ENCODE measurements at regions not wholly inside any gene's neighbourhood (a gene's known extent, or its start where the extent isn't known, plus 50 kb on each side); places are given as distances from the start of the nearest gene placed in this dataset.

DNA sequence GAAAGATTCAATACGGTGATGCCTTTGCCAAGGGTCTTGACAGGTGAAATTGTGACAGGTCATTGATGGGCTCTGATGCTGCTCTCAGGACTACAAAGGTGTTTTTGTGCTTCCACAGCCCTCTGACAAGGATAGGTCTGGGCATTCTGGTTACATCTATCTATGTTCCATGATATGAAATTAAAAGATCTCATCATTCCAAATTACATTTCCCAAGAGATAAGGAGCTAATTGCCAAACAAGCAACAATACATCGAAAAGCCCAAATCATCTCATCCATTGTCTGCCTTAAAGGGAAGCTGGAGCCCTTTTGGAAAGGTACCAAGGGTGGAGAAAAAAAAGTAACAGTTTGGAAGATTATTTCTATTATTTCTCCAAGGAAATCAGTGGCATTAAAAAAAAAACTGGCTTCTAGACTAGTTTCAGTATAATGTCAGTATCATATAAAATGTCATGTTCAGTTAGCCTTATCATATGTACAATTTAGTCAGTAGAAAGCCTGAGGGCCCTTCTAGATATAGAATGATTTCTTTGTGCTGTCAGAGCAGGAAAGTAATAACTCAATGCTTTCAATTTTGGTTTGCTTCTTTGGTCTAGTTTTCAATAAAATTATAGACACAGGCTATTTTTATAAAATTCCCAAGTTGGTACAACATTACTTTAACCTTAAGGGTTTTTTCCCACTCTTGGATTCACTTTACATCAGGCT, 224.5 kb upstream of the GPRIN3 start:
- intact Hi-C loops (cut with DNase I) = no loop called here
- TF ChIP-seq EP300 (IDR thresholded peaks at IDR 0.05) (no peak), POLR2A (IDR thresholded peaks at IDR 0.05) (no peak)
- TF ChIP-seq, protein P1, sequence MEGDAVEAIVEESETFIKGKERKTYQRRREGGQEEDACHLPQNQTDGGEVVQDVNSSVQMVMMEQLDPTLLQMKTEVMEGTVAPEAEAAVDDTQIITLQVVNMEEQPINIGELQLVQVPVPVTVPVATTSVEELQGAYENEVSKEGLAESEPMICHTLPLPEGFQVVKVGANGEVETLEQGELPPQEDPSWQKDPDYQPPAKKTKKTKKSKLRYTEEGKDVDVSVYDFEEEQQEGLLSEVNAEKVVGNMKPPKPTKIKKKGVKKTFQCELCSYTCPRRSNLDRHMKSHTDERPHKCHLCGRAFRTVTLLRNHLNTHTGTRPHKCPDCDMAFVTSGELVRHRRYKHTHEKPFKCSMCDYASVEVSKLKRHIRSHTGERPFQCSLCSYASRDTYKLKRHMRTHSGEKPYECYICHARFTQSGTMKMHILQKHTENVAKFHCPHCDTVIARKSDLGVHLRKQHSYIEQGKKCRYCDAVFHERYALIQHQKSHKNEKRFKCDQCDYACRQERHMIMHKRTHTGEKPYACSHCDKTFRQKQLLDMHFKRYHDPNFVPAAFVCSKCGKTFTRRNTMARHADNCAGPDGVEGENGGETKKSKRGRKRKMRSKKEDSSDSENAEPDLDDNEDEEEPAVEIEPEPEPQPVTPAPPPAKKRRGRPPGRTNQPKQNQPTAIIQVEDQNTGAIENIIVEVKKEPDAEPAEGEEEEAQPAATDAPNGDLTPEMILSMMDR (IDR thresholded peaks at IDR 0.05) = no peak
- Histone ChIP-seq H3K36me3 (no peaks in the 10 kb centered on the region), H3K27me3 (no peaks in the 10 kb centered on the region), H3K4me3 (no peak overlapping the region), H3K9me3 (no peaks in the 10 kb centered on the region), H3K27ac (no peak overlapping the region), H3K4me1 (ENCODE audit: insufficient read depth) (no peaks in the 10 kb centered on the region)
- WGBS, 3 donors = 66 to 75% (median 74%) methylated on average over 2 of the region's 2 CpGs
- DNase-seq = no peak

DNA sequence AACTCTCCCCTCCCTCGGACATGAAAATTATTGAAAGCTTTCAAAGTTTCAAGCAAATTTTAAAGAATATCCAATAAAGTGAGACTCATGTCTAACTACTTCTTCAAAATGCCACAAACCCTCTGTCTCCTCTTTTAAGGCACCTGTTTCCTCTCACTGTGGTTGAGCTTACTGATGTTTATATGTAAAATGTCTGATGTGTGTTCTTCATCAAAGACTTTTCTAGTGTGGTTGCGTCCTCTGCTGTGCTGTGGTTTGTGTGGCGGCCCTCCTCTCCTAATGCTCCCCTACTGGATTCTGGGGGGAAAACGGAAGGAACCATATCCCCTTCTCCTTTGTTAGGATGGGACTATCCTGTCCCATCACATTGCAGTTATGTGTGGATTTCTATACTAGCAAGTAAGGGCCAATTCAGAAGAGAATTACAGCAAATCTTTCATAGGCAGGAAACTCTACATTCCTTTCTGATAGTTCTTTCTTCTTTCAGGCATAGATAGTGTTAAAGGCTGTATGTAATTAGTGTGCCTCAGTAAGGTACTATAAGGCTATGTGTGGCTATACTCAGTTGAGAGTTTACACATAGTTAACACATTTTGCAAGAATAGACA, 221.0 kb upstream of the GPRIN3 start:
- 84 to 87% (median 87%) methylated on average over 4 of the region's 4 CpGs for WGBS, 3 donors
- TF ChIP-seq, protein P1 (IDR thresholded peaks at IDR 0.05) = no peak
- no peak for TF ChIP-seq EP300 (IDR thresholded peaks at IDR 0.05)
- TF ChIP-seq POLR2A (IDR thresholded peaks at IDR 0.05) = no peak
- Histone ChIP-seq H3K4me3 (no peak overlapping the region), H3K9me3 (no peaks in the 10 kb centered on the region), H3K36me3 (no peaks in the 10 kb centered on the region), H3K4me1 (ENCODE audit: insufficient read depth) (no peaks in the 10 kb centered on the region), H3K27me3 (no peaks in the 10 kb centered on the region), H3K27ac (no peak overlapping the region)
- intact Hi-C loops (cut with DNase I) = no loop called here
- no peak for DNase-seq

DNA sequence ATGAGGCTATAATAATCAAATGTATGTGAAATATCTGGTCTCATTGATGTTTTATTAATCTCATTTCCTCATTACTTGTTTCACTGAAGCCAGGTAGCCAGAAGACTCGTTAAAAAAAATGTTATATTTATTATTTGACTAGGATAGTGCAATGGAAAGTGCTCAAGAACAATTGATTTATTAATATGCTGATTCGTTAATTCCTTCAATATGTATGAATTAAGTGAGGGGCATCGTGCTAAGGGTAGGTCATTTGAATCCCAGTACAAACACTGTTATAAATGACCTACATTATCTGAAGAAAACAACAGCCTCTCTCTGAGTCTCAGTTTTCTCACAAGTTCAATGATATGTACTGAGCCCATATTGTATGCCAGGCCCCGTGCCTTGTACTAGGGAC, 214.2 kb upstream of the GPRIN3 start:
- no peaks in the 10 kb centered on the region for H3K4me1 ChIP-seq (ENCODE audit: insufficient read depth)
- TF ChIP-seq EP300 (IDR thresholded peaks at IDR 0.05) = no peak
- no peak overlapping the region for H3K27ac ChIP-seq
- 78 to 82% (median 82%) methylated on average over 4 of the region's 4 CpGs for WGBS, 3 donors
- H3K4me3 ChIP-seq = no peak overlapping the region
- intact Hi-C loops (cut with DNase I) = no loop called here
- H3K9me3 ChIP-seq = no peaks in the 10 kb centered on the region
- no peak for DNase-seq
- H3K36me3 ChIP-seq = no peaks in the 10 kb centered on the region
- no peaks in the 10 kb centered on the region for H3K27me3 ChIP-seq

DNA sequence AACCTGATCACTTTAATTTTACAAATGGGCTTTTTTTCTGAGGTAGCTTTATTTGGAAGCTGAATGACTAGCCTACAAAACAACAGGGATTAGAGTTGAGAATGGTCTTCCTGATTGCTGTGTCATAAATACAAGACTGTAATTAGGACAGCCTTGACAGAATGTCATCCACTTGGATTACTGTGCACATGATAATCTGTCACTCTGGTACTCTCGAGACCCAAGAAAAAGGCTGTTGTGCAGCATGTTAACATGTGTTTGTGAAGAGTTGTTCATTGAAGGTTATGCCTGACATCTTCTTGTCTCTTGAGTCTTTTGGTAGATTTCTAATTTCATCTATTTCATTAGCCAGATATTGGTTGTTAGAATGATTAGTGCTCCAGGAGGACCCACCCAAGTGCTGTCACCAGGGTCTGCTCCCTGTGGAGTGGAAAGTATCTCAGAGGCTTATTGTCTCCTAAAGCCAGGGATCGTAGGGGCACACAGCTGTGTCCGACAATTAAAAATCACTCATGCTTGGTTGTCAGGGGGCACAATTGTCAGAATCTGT, 212.2 kb upstream of the GPRIN3 start:
- no peak for DNase-seq
- Histone ChIP-seq H3K9me3 (no peaks in the 10 kb centered on the region), H3K4me3 (no peak overlapping the region), H3K36me3 (no peaks in the 10 kb centered on the region), H3K4me1 (ENCODE audit: insufficient read depth) (no peaks in the 10 kb centered on the region), H3K27ac (no peak overlapping the region), H3K27me3 (no peaks in the 10 kb centered on the region)
- TF ChIP-seq, protein P1 (IDR thresholded peaks at IDR 0.05) = no peak
- TF ChIP-seq POLR2A (IDR thresholded peaks at IDR 0.05) (no peak), EP300 (IDR thresholded peaks at IDR 0.05) (no peak)
- intact Hi-C loops (cut with DNase I) = no loop called here
- whole genome bisulfite sequencing, 3 donors = 88 to 95% (median 91%) methylated on average over 3 of the region's 3 CpGs

DNA sequence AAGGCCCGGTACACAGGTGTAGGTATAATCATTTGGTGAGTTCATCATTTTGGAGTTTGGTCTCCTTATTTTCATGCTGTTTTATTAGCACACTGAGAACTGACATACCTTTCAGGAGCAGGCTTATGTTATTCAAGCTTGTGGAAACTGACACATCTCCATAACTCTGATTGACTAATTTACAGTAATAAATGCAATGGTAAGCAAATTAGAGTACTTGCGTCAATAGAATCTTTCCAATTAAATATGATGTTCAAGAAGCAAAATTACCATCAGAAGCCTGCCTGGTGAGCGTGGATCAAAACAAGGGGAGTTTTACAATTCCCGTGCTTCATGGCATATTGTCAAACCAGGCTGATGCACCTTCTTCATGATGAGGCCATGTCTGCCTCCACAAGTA, 210.7 kb upstream of the GPRIN3 start:
- DNase-seq = no peak
- Histone ChIP-seq H3K9me3 (no peaks in the 10 kb centered on the region), H3K4me3 (no peak overlapping the region), H3K27ac (no peak overlapping the region), H3K36me3 (no peaks in the 10 kb centered on the region), H3K4me1 (ENCODE audit: insufficient read depth) (no peaks in the 10 kb centered on the region), H3K27me3 (no peaks in the 10 kb centered on the region)
- no peak for TF ChIP-seq EP300 (IDR thresholded peaks at IDR 0.05)
- TF ChIP-seq, protein P1 (IDR thresholded peaks at IDR 0.05) = no peak
- no peak for TF ChIP-seq POLR2A (IDR thresholded peaks at IDR 0.05)
- intact Hi-C loops (cut with DNase I) = no loop called here
- 90 to 93% (median 91%) methylated on average over 4 of the region's 4 CpGs for WGBS, 3 donors

All from ovary (tissue), 7 donors.